Renal cortical epithelial cell (primary cell): ENCODE measurements at regions not wholly inside any gene's neighbourhood (a gene's known extent, or its start where the extent isn't known, plus 50 kb on each side); places are given as distances from the start of the nearest gene placed in this dataset.
"Not testable (repeated sequence)": the region's sequence is repeated elsewhere in the genome, so short reads cannot be mapped to it uniquely, and the experiment has no call there.

Source experiments
- DNase-seq: peaks from one replicate; pipeline ENCODE4 v3.0.0-alpha.2; 2011; ENCODE audit warnings: low read depth

- DNase-seq, result not testable (repeated sequence)
Observed at GRCh38 chr15:53923741-53924140, 54.5 kb upstream of the UNC13C start.

DNA sequence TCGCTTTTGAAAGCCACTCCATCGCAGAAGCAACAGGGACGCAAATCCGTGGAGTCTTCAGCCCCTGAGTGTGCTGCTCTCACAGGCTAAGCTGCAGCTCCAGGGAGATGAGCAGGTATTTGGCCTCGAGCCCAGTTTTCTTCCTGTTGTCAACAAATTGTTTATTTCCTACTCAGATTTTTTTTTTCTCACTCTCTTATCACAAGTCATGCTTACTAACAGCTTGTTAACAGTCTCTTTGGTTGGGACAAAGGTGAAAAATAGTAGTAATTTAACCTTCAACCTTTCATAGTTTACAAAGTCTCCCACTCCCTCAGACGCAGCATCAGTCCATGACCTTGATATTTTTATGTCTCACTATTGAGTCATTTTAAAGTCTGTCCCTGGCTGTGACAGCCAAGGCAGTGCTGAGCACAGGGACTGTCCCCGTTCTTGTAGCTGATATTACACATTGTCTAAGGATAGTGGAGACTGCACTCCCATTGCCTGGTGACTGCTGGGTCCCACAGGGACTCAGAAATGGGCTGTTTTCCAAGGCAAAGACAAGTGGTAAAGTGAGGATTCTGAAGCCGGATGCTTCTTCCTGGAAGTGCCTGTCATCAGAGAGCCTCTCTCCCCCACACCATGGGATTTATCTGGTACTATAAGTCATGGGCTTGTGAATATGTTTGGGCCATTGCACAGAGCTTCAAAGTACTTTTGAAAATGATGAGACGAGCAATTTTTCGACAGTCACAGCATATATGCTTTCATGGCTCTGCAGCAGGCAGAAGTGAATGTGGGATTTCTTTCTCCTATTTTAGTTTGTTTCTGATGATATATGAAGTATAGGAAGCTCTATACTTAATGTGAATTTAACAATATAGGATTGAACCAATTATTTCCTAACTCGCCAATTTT is 59.8 kb upstream of the UNC13C start:
- DNase-seq, result peak; percentile 7

DNA sequence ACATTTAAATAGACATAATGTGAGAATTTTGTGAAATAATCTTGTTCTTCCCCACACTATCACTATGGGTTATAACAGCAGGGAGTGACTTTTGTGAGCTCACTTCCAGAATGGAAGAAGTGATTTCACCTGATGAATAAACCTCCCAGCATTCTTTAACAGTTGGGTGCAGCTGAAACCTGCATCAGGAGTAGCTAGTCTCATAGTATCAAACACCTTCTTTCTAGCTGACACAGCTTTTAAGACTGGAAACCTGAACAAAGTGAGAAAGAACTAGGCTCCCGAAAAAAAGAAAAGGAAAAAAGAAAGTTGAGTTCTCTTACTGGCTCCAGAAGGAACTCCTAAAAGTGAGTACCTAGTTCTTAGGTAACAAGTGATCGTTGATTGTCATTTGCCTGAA is 61.1 kb upstream of the UNC13C start:
- peak; percentile 4 for DNase-seq

DNA sequence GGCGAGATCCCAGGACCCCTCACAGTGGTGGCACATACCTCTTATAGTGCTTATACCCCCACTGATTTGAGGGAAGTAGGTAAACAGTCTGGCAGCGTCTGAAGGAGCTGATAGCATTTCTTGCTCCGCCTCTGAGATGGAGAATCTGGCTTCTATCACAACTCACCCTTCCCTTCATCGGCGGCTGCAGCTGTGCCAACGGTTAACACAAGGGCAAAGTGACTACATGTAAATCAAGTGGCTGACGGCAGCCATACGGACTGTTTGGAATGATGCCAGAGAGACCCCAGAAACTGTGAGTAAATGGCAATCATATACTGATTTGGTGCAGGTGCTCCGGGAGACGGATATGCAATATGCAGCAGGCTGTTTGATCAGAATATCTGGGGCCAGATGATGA is 66.8 kb upstream of the UNC13C start:
- no peak for DNase-seq

GRCh38 chr15:53910852-53911251 is 67.4 kb upstream of the UNC13C start:
- peak; percentile 54 for DNase-seq

DNA sequence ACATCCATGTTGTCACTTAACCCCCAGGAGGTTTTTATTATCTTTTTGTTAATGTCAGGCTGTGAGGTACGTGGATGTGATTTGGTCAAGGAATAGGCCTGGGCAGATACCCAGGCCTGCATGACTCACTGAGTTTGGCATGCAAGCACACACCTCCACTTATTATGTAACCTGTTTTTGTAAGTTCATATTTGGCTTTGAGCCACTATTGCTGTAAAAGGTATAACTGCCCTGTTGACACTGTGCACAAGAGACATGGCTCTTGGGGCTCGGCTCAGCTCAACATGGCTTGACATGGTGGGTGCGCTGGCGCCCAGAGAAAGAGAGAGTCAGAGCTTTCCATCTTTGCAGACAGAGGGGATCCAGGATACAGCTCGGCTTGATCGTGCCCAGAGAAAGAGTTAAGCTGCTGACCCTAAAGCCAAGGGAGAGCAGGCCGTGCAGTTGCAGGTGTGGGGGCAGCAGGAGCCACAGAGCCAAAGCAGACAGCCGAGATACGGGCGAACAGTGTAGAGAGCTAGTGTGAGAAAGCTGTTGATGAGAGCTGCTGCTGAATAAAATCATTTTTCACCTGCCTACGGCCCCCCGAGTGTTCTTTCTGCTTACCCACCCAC is 67.9 kb upstream of the UNC13C start:
- DNase-seq, result peak; percentile 89

- no peak for DNase-seq
Observed at GRCh38 chr15:53903129-53903528, 75.1 kb upstream of the UNC13C start.

GRCh38 chr15:53893468-53893867 is 84.8 kb upstream of the UNC13C start:
- peak; percentile 8 for DNase-seq

DNA sequence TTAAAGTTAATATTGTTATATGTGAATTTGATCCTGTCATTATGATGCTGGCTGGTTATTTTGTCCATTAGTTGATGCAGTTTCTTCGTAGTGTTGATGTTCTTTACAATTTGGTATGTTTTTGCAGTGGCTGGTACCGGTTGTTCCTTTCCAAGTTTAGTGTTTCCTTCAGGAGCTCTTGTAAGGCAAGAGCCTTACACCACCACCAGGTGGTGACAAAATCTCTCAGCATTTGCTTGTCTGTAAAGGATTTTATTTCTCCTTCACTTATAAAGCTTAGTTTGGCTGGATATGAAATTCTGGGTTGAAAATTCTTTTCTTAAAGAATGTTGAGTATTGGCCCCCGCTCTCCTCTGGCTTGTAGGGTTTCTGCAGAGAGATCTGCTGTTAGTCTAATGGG is 86.4 kb upstream of the UNC13C start:
- DNase-seq, result peak; percentile 18

- no peak for DNase-seq
Observed at GRCh38 chr15:53884441-53884840, 93.8 kb upstream of the UNC13C start.

DNA sequence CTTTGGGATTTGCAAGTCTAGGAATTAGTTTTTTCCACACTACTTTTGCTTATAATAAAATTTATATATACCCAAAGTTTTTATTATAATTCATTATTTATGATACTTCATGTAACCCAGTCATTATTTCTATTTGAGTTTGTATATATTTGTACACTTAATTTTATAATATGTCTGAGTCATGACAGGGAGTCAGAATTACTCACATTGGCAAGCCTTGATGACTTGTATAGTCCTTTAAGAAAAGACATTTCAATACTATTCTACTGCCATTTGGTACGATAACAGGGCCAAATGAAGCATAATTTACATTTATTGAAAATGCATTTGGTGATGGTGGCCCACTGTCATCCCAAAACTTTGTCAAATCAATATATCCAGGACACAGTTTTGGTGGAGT is 95.9 kb upstream of the UNC13C start:
- no peak for DNase-seq

DNA sequence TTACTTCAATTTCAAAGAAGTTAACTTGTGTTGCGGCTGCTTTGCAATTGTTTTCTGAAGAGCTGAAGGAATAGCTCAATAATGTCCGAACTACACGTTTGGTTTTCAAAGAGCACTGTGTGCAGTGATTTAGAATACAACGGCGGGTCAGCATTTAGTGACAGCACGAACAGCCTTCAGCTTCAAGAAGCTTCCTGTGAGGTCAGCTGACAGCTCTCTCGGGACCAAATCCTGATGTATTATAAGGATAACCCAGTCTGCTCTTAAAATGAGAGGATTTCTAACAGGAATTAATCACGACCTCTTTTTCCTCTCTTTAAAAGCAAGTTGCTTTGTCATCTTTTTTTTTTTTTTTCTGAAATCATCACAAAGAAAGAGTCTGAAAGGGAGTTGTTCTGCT is 97.9 kb upstream of the UNC13C start:
- no peak for DNase-seq

DNA sequence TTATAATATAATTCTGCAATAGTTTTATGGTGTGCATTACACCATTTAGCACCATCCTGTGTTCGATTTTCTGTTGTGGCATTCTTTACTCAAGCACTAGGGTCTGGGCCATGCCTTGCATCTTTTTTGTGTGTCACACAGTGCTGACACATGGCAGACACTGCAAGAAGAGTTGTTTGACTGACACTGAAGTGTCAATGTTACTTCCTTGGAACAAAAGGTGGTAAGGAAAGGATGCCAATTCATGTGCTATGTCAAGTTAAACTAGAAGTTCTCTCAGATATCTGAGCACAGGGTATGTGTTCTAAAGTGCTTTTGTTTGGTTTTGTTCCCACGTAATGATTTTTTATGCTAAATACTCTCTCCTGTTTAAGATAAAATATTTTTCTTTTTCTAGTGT is 102.5 kb upstream of the UNC13C start:
- no peak for DNase-seq

GRCh38 chr15:53875139-53875538 is 103.1 kb upstream of the UNC13C start:
- no peak for DNase-seq

GRCh38 chr15:53872410-53872809 is 105.8 kb upstream of the UNC13C start:
- peak; percentile 29 for DNase-seq

- no peak for DNase-seq
Observed at GRCh38 chr15:53869806-53870073, 108.5 kb upstream of the UNC13C start.

DNA sequence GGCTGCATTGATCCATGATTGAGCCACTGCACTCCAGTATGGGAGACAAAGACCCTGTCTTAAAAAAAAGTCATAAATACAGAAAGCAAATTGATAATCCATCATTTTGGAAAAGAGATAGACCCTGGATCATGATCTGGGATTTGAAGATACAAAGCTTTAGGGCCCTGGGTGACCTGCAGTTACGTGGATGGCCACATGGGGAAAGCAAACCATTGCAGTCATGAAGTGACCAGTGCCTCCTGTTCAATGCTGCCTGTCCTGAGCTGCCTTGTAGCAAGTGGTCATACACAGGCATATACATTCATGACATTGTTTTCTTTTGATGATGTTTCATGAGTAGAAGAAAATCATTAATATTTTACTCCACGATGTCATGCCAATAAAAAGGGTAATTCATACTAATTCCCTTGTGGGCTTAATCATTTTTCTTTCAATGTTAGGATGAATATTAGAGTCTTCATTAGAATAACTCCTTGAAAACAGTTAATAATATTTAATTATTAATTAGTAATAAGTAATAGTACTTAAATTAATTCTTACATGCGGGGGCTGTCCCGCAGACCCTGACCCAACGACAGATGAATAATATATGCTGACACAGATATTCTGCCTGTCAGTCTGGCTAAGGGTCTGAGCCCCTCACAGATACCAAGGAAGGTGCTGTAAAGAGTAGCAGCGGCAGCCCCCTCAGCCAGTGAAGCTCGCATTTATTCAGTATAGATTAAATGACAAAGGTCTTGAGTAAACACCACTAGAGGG is 109.0 kb upstream of the UNC13C start:
- DNase-seq, result no peak

DNA sequence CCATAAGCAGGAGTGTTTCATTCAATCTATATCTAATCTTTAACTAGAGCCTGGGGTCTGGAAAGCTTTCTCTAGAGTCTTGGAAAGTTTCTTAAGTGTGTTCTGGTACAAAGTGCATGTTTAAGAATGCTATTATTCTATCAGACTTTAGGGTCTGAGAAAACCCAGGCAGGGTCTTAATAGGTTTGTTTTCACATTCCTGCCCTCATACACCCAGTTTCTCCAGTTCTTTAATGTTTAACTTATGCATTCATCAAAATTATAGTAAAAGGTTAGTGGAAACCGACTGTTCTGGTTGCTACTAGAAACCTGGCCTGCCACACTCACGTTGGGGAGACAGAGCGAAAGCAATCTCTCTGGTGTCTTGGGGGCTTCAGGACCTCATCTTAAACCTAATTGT is 102.9 kb upstream of the WDR72 start:
- peak; percentile 47 for DNase-seq

- no peak for DNase-seq
Observed at GRCh38 chr15:53861792-53862191, 102.3 kb upstream of the WDR72 start.

- DNase-seq, result no peak
Observed at GRCh38 chr15:53851110-53851848, 91.8 kb upstream of the WDR72 start.

- no peak for DNase-seq
Observed at GRCh38 chr15:53847745-53848144, 88.3 kb upstream of the WDR72 start.

GRCh38 chr15:53844634-53845033 is 85.2 kb upstream of the WDR72 start:
- DNase-seq, result no peak
